CD4-positive, alpha-beta memory T cell (primary cell): ENCODE measurements at regions not wholly inside any gene's neighbourhood (a gene's known extent, or its start where the extent isn't known, plus 50 kb on each side); places are given as distances from the start of the nearest gene placed in this dataset.

Source experiments
- CTCF ChIA-PET: fragments of 350-600 bp; sonication (Branson Sonifier 250); formaldehyde crosslinking; loops from one replicate; lab custom pipeline; 2021; ENCODE audit warnings: inconsistent platforms; ENCODE audit not compliant: partially characterized antibody; lab: Charles Lee
- POLR2A ChIA-PET: fragments of 350-600 bp; sonication (Branson Sonifier 250); formaldehyde crosslinking; loops from one replicate; lab custom pipeline; 2021; ENCODE audit not compliant: partially characterized antibody; lab: Charles Lee
- DNase-seq, 5 donors: peaks; one replicate each; pipeline versions ENCODE4 v3.0.0 to v3.0.0-alpha.2; 2020 to 2022; ENCODE audit warnings: mixed read lengths in 1 of 5
- H3K27ac ChIP-seq: one replicate; pipeline ENCODE4 v1.7.0; 2013; ENCODE audit warnings: low read depth, low read length
- H3K27me3 ChIP-seq: 2 replicates; pipeline ENCODE4 v1.7.0; 2013; ENCODE audit warnings: mild to moderate bottlenecking, low read length, moderate library complexity; ENCODE audit not compliant: insufficient read depth
- H3K36me3 ChIP-seq: 2 replicates; pipeline ENCODE4 v1.7.0; 2013; ENCODE audit warnings: mild to moderate bottlenecking, low read length, moderate library complexity; ENCODE audit not compliant: insufficient read depth
- H3K4me1 ChIP-seq: 2 replicates; pipeline ENCODE4 v1.7.0; 2013; ENCODE audit warnings: mild to moderate bottlenecking, low read length, moderate library complexity; ENCODE audit not compliant: insufficient read depth
- H3K4me3 ChIP-seq, 2 donors: one replicate each; pipeline ENCODE4 v1.7.0; 2013; ENCODE audit warnings: low read length in 2 of 2, mild to moderate bottlenecking in 1 of 2
- H3K9me3 ChIP-seq, 2 donors: one replicate each; pipeline ENCODE4 v1.7.0; 2013; ENCODE audit warnings: low read length in 2 of 2, control low read depth in 1 of 2; ENCODE audit not compliant: control insufficient read depth in 1 of 2
- H3K27ac Mint-ChIP-seq, 7 donors: one replicate each; pipeline ENCODE4 v1.8.0; 2020 to 2021; ENCODE audit warnings: mixed read lengths in 7 of 7, mild to moderate bottlenecking in 6 of 7, inconsistent platforms in 3 of 7, moderate library complexity in 3 of 7
- H3K27me3 Mint-ChIP-seq, 2 donors: one replicate each; pipeline ENCODE4 v1.8.0; 2020 to 2021; ENCODE audit warnings: mixed read lengths in 2 of 2
- H3K36me3 Mint-ChIP-seq, 2 donors: one replicate each; pipeline ENCODE4 v1.8.0; 2020 to 2021; ENCODE audit warnings: mixed read lengths in 2 of 2, inconsistent platforms in 1 of 2, mild to moderate bottlenecking in 1 of 2
- H3K4me1 Mint-ChIP-seq, 4 donors: one replicate each; pipeline ENCODE4 v1.8.0; 2020 to 2021; ENCODE audit warnings: mixed read lengths in 4 of 4, mild to moderate bottlenecking in 1 of 4
- H3K4me3 Mint-ChIP-seq, 8 donors: one replicate each; pipeline ENCODE4 v1.8.0; 2020 to 2021; ENCODE audit warnings: mixed read lengths in 8 of 8, mild to moderate bottlenecking in 7 of 8, moderate library complexity in 6 of 8, inconsistent platforms in 3 of 8
- H3K9me3 Mint-ChIP-seq, 8 donors: one replicate each; pipeline ENCODE4 v1.8.0; 2020 to 2021; ENCODE audit warnings: mixed read lengths in 8 of 8, mild to moderate bottlenecking in 5 of 8, inconsistent platforms in 3 of 8, moderate library complexity in 1 of 8
- intact Hi-C: fragments of 100-400 bp; cut with micrococcal nuclease; formaldehyde crosslinking; loops from one replicate; pipeline ENCODE4 v1.15.1; 2023

- intact Hi-C loops, result no loop called here
- POLR2A ChIA-PET, result no interaction called here
- no peaks in the 10 kb centered on the region for H3K36me3 Mint-ChIP-seq
- no peak overlapping the region for H3K4me3 Mint-ChIP-seq
- H3K9me3 Mint-ChIP-seq, result peaks cover 0 to 7% (median 6%) of the 10 kb centered on the region in 8 donors
- Histone ChIP-seq H3K27ac (no peak overlapping the region), H3K4me1 (no peaks in the 10 kb centered on the region), H3K4me3 (no peak overlapping the region), H3K27me3 (no peaks in the 10 kb centered on the region), H3K36me3 (no peaks in the 10 kb centered on the region), H3K9me3 (no peaks in the 10 kb centered on the region)
- CTCF ChIA-PET, result no interaction called here
- H3K27ac Mint-ChIP-seq, result no peak overlapping the region
- no peak for DNase-seq
- no peaks in the 10 kb centered on the region for H3K27me3 Mint-ChIP-seq
- H3K4me1 Mint-ChIP-seq, result no peaks in the 10 kb centered on the region
These were observed 571.6 kb upstream of the JAG1 start for GRCh38 chr20:11245431-11245830.

- Histone ChIP-seq H3K36me3 (no peaks in the 10 kb centered on the region), H3K27me3 (no peaks in the 10 kb centered on the region), H3K4me3 (no peak overlapping the region), H3K4me1 (no peaks in the 10 kb centered on the region), H3K27ac (no peak overlapping the region), H3K9me3 (no peaks in the 10 kb centered on the region)
- H3K36me3 Mint-ChIP-seq, result no peaks in the 10 kb centered on the region
- intact Hi-C loops, result no loop called here
- no peaks in the 10 kb centered on the region for H3K27me3 Mint-ChIP-seq
- POLR2A ChIA-PET, result no interaction called here
- CTCF ChIA-PET, result no interaction called here
- H3K27ac Mint-ChIP-seq, result no peak overlapping the region
- H3K4me1 Mint-ChIP-seq, result no peaks in the 10 kb centered on the region
- H3K9me3 Mint-ChIP-seq, result peaks cover 0 to 8% (median 5%) of the 10 kb centered on the region in 8 donors
- no peak overlapping the region for H3K4me3 Mint-ChIP-seq
- no peak for DNase-seq
These were observed 572.5 kb upstream of the JAG1 start for GRCh38 chr20:11246251-11246775.

DNA sequence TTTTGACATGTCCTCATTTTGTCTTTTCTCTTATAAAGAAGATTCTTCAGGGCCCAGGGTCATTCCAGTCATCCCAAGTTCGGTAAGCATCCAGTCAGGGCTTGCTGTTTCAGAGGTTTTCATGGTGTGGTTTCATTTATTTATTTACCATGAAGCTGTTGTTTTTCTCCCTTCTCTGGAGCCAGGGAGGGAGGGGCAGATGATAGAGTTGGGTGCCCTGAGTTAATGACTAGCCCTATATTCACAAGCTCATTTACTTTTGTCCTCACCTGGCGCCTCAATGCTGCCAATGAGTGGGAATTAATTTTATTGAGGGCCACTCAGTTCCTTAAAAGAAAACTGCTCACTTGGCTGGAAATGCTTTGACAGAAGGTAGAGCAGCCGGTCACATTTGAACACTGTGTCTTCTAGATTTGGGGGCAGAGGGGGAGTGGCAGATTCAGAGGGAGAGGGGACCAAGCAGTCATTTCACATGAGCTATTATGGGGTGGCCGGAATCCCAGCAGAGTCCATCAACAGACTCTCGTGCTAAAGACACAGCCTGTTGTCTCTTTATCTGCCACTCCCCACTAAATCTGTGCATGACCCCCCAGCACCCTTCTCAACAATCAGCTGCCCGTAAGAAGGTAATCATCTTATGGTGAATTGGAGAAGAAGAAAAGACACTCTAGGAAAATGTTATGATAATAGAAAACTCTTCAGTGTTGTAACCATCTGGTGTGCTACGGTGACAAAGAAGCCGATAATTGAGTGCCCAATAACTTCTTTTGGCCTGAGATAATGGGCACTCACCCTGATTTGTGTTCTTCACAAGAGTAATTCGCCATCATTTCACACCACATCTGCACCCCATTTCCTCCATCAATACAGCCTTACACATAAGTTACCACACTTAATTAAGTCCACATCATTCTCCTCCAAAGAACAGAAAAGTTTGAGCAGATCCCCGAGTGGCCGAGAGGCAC is 573.5 kb upstream of the JAG1 start:
- H3K27ac ChIP-seq, result no peak overlapping the region
- ChIA-PET POLR2A (no interaction called here), CTCF (no interaction called here)
- Mint-ChIP-seq H3K36me3 (no peaks in the 10 kb centered on the region), H3K4me3 (no peak overlapping the region), H3K27ac (no peak overlapping the region), H3K9me3 (peaks cover 0 to 12% (median 4%) of the 10 kb centered on the region in 8 donors), H3K4me1 (no peaks in the 10 kb centered on the region), H3K27me3 (no peaks in the 10 kb centered on the region)
- no peak for DNase-seq
- no peaks in the 10 kb centered on the region for H3K9me3 ChIP-seq
- H3K36me3 ChIP-seq, result no peaks in the 10 kb centered on the region
- H3K27me3 ChIP-seq, result no peaks in the 10 kb centered on the region
- no peak overlapping the region for H3K4me3 ChIP-seq
- H3K4me1 ChIP-seq, result no peaks in the 10 kb centered on the region
- intact Hi-C loops, result no loop called here

DNA sequence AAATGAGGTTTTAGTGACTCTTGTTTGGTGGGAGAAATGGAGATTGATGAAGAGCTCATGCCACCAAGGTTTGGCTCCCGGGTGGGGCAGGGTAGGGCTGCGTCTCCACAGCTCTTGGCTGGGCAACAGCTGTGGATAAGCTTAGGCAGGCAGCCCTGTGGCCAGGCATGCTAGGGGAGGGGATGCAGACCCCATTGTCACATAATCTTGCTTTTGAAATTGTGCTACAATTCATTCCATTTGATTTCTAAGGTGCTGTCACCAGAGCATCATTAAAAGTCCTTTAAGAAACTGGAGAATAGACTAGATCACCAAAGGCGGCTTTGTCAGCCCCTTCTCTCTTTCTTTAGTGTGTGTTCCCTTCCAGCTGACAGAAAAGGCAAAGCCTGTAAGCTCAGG is 574.2 kb upstream of the JAG1 start:
- Histone ChIP-seq H3K36me3 (no peaks in the 10 kb centered on the region), H3K27me3 (no peaks in the 10 kb centered on the region), H3K9me3 (no peaks in the 10 kb centered on the region), H3K27ac (no peak overlapping the region), H3K4me1 (no peaks in the 10 kb centered on the region), H3K4me3 (no peak overlapping the region)
- no peaks in the 10 kb centered on the region for H3K27me3 Mint-ChIP-seq
- H3K36me3 Mint-ChIP-seq, result no peaks in the 10 kb centered on the region
- H3K9me3 Mint-ChIP-seq, result peaks cover 0 to 12% (median 4%) of the 10 kb centered on the region in 8 donors
- CTCF ChIA-PET, result no interaction called here
- POLR2A ChIA-PET, result no interaction called here
- no peak overlapping the region for H3K27ac Mint-ChIP-seq
- no peak for DNase-seq
- H3K4me1 Mint-ChIP-seq, result no peaks in the 10 kb centered on the region
- no peak overlapping the region for H3K4me3 Mint-ChIP-seq
- intact Hi-C loops, result no loop called here

- H3K4me3 ChIP-seq, result no peak overlapping the region
- Mint-ChIP-seq H3K9me3 (peaks cover 4 to 19% (median 8%) of the 10 kb centered on the region in 8 donors), H3K4me1 (no peaks in the 10 kb centered on the region), H3K27ac (no peak overlapping the region), H3K36me3 (no peaks in the 10 kb centered on the region), H3K27me3 (no peaks in the 10 kb centered on the region), H3K4me3 (no peak overlapping the region)
- CTCF ChIA-PET, result no interaction called here
- H3K4me1 ChIP-seq, result no peaks in the 10 kb centered on the region
- no peaks in the 10 kb centered on the region for H3K9me3 ChIP-seq
- no peaks in the 10 kb centered on the region for H3K27me3 ChIP-seq
- no peak for DNase-seq
- H3K27ac ChIP-seq, result no peak overlapping the region
- intact Hi-C loops, result no loop called here
- no peaks in the 10 kb centered on the region for H3K36me3 ChIP-seq
- POLR2A ChIA-PET, result no interaction called here
These were observed 575.2 kb upstream of the JAG1 start for GRCh38 chr20:11248687-11249638.

DNA sequence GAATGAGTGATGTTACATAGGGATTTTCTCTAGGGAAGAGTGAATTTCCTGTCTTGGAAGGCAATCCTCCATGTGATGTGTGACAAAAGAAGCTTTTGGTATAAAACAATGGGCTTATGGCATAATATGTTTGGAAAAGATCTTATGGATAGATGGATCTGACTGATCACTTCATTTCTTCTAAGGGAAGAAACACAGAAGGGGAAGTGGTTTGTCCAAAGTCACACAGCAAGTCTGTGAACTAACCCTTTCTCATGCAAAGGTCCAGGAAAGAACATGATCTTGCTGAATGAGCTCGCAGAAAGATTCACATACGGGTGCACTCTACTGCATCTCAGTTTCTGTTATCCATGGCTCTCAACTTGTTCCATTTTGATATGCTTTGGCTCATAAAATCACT is 575.9 kb upstream of the JAG1 start:
- Mint-ChIP-seq H3K4me1 (no peaks in the 10 kb centered on the region), H3K27ac (no peak overlapping the region), H3K27me3 (no peaks in the 10 kb centered on the region), H3K4me3 (no peak overlapping the region), H3K9me3 (peaks cover 4 to 24% (median 9%) of the 10 kb centered on the region in 8 donors), H3K36me3 (no peaks in the 10 kb centered on the region)
- CTCF ChIA-PET, result no interaction called here
- no peak overlapping the region for H3K27ac ChIP-seq
- no peak for DNase-seq
- no peaks in the 10 kb centered on the region for H3K36me3 ChIP-seq
- no peaks in the 10 kb centered on the region for H3K27me3 ChIP-seq
- POLR2A ChIA-PET, result no interaction called here
- intact Hi-C loops, result no loop called here
- H3K9me3 ChIP-seq, result no peaks in the 10 kb centered on the region
- H3K4me3 ChIP-seq, result no peak overlapping the region
- H3K4me1 ChIP-seq, result no peaks in the 10 kb centered on the region

DNA sequence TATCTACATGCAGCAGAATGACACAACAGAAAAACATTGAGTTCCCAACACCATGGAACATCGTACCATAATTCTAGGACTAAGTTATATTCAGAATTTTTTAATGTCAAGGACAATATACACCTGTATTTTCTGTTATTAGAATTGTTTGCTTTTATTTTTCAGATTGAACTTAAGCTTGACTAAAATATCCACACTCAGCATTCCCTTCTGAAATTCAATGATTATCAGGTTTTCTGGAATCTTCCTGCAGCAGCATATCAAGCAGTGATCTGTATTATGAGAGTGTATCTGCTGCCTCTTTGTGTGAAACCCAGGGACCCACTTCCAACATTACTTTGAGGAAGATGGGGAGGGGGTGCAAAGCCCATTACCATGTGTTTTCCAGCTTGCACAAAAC is 578.6 kb upstream of the JAG1 start:
- no peak overlapping the region for H3K27ac Mint-ChIP-seq
- intact Hi-C loops, result no loop called here

More for the DNA sequence above, 578.6 kb upstream of the JAG1 start:
- Histone ChIP-seq H3K36me3 (no peaks in the 10 kb centered on the region), H3K4me1 (no peaks in the 10 kb centered on the region), H3K9me3 (no peaks in the 10 kb centered on the region), H3K27ac (no peak overlapping the region), H3K4me3 (no peak overlapping the region), H3K27me3 (no peaks in the 10 kb centered on the region)
- H3K4me3 Mint-ChIP-seq, result no peak overlapping the region
- no peaks in the 10 kb centered on the region for H3K27me3 Mint-ChIP-seq
- H3K36me3 Mint-ChIP-seq, result no peaks in the 10 kb centered on the region
- ChIA-PET POLR2A (no interaction called here), CTCF (no interaction called here)
- DNase-seq, result no peak
- peaks cover 5 to 35% (median 12%) of the 10 kb centered on the region in 8 donors for H3K9me3 Mint-ChIP-seq
- no peaks in the 10 kb centered on the region for H3K4me1 Mint-ChIP-seq
